WI38 (cell line): ENCODE measurements at regions not wholly inside any gene's neighbourhood (a gene's known extent, or its start where the extent isn't known, plus 50 kb on each side); places are given as distances from the start of the nearest gene placed in this dataset.

Experiments
- H3K4me3 ChIP-seq: 2 replicates; pipeline ENCODE4 v1.5.1; 2011; ENCODE audit warnings: low read depth, mild to moderate bottlenecking, control low read depth, low read length
- TF ChIP-seq, protein P1 (sequence below): IDR thresholded peaks from 2 replicates; pipeline ENCODE4 v1.5.1; 2012; ENCODE audit warnings: low read depth, mild to moderate bottlenecking, control low read depth, low read length

GRCh38 chr2:221018262-221018661 lies 553.8 kb downstream of the EPHA4 start:
- TF ChIP-seq, protein P1, sequence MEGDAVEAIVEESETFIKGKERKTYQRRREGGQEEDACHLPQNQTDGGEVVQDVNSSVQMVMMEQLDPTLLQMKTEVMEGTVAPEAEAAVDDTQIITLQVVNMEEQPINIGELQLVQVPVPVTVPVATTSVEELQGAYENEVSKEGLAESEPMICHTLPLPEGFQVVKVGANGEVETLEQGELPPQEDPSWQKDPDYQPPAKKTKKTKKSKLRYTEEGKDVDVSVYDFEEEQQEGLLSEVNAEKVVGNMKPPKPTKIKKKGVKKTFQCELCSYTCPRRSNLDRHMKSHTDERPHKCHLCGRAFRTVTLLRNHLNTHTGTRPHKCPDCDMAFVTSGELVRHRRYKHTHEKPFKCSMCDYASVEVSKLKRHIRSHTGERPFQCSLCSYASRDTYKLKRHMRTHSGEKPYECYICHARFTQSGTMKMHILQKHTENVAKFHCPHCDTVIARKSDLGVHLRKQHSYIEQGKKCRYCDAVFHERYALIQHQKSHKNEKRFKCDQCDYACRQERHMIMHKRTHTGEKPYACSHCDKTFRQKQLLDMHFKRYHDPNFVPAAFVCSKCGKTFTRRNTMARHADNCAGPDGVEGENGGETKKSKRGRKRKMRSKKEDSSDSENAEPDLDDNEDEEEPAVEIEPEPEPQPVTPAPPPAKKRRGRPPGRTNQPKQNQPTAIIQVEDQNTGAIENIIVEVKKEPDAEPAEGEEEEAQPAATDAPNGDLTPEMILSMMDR, result no peak
- H3K4me3 ChIP-seq, result no peak overlapping the region

- TF ChIP-seq, protein P1, result no peak
- no peak overlapping the region for H3K4me3 ChIP-seq
Measured at GRCh38 chr2:221019668-221020067, 552.4 kb downstream of the EPHA4 start.

- H3K4me3 ChIP-seq, result no peak overlapping the region
- TF ChIP-seq, protein P1, result no peak
Measured at GRCh38 chr2:221022554-221022953, 549.5 kb downstream of the EPHA4 start.

DNA sequence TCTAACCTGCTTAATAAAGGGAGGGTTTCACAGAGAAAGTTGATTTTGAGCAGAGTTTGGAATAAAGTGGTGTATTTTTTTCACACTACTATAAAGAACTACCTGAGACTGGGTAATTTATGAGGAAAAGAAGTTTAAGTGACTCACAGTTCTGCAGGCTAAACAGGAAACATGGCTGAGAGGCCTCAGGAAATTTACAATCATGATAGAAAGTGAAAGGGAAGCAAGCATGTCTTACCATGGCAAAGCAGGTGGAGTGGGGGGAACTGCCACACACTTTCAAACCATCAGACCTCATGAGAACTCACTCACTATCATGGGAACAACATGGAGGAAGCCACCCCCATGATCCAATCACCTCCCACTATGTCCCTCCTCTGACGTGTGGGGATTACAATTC lies 546.7 kb downstream of the EPHA4 start:
- H3K4me3 ChIP-seq, result no peak overlapping the region

GRCh38 chr2:221034026-221034701 lies 537.9 kb downstream of the EPHA4 start:
- TF ChIP-seq, protein P1, result no peak
- no peak overlapping the region for H3K4me3 ChIP-seq

More for the DNA sequence above, 546.7 kb downstream of the EPHA4 start:
- TF ChIP-seq, protein P1, result no peak

DNA sequence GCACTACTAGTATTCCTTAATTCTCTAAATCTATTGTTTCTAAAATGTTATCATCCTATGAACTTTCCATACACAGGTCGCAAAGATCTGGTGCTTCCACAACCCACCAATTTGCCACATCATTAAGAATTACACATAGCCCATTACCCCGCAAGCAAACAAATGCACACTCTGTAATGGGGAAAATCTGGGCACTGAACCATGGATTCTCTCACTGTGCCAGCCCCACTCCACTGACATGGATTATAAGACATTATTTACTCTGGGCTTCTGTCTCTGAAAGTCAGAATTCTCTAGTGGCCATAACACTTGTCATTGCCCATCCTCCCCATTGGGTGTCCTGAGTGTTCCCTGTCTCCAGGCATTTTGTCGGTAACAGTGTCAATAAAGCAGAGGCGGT lies 537.1 kb downstream of the EPHA4 start:
- H3K4me3 ChIP-seq, result no peak overlapping the region
- TF ChIP-seq, protein P1, result no peak

DNA sequence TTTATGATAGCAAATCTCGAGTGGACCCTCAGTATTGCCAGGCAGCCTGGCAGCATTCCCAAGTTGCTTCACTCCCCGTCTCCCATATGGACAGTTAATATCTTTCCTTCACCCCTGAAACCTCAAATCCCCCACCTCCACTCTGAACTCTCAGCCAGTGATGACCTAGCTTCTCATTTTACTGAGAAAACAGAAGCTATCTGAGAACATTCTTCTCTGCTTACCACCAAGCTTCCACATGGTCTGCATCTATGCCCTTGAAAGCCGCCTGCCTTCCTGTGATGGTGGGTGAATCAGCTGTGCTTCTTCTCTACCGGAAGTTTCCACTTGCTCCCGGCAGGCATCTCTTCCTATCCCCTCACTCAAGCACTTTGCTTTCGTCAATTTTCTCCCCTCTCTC lies 529.2 kb downstream of the EPHA4 start:
- no peak overlapping the region for H3K4me3 ChIP-seq
- TF ChIP-seq, protein P1, result no peak
